K562 (cell line): ENCODE measurements at regions not wholly inside any gene's neighbourhood (a gene's known extent, or its start where the extent isn't known, plus 50 kb on each side); places are given as distances from the start of the nearest gene placed in this dataset.

Experiments
- ATAC-seq: fragments of 200-7000 bp; cut with Tn5 transposase; 3 replicates; pipeline ENCODE4 v1.9.1; 2020; ENCODE audit warnings: moderate library complexity
- BruUV-seq: library from RNA; stranded (reverse); fragments of 400-500 nt; replicated peaks from 2 replicates; lab custom pipeline; 2021; lab: Mats Ljungman, UMichigan
- CTCF ChIA-PET: fragments of 300-600 bp; formaldehyde crosslinking; extraction: SDS; loops from one replicate; lab custom pipeline; 2021; ENCODE audit warnings: low intra/inter-chr PET ratio; lab: Yijun Ruan, JAX
- POLR2A ChIA-PET: fragments of 300-600, 350-650 bp; sonication (Branson Sonifier 250); formaldehyde crosslinking; extraction: SDS; loops from one replicate; lab custom pipeline; 2021; ENCODE audit warnings: antibody characterized with exemption, inconsistent platforms; lab: Yijun Ruan, JAX
- DNase-seq, 4 experiments: peaks; one replicate each; pipeline versions ENCODE4 v3.0.0 to v3.0.0-alpha.2; 2011 to 2018; ENCODE audit warnings: low spot score in 3 of 4, mixed read lengths in 3 of 4; ENCODE audit errors: extremely low read depth in 1 of 4
- FAIRE-seq: peaks from 2 replicates; lab custom pipeline; 2011; peaks lifted over from hg19 to GRCh38; lab: Jason Lieb, UNC
- H2AFZ ChIP-seq: 2 replicates; pipeline ENCODE4 v1.6.0; 2011; ENCODE audit warnings: low read depth, low read length, control low read depth, inconsistent platforms
- H3K27ac ChIP-seq: fragments of 200-600 bp; 3 replicates; pipeline ENCODE4 v1.8.0; 2011; ENCODE audit warnings: low read depth, mild to moderate bottlenecking, control low read depth, inconsistent platforms, low read length, moderate library complexity, mixed read lengths; ENCODE audit errors: extremely low read depth
- H3K27me3 ChIP-seq, 2 experiments: fragments of 300-600 bp in 1 of 2; 2 replicates in 1 of 2; 3 replicates in 1 of 2; pipeline versions ENCODE4 v1.6.0 to v1.8.0; 2011; ENCODE audit warnings: inconsistent platforms in 2 of 2, low read length in 2 of 2, mild to moderate bottlenecking in 1 of 2, mixed read lengths in 1 of 2, moderate library complexity in 1 of 2; ENCODE audit not compliant: control insufficient read depth in 2 of 2, insufficient read depth in 2 of 2
- H3K36me3 ChIP-seq: fragments of 300-600 bp; 3 replicates; pipeline ENCODE4 v1.8.0; 2011; ENCODE audit warnings: mild to moderate bottlenecking, low read length, inconsistent platforms; ENCODE audit not compliant: control insufficient read depth, insufficient read depth
- H3K4me1 ChIP-seq, 2 experiments: fragments of 200-600 bp in 1 of 2; replicated peaks in 1 of 2; 2 replicates in 1 of 2; 3 replicates in 1 of 2; pipeline versions ENCODE4 v1.5.1 to v1.8.0; 2011; ENCODE audit warnings: inconsistent platforms in 2 of 2, low read length in 2 of 2, mild to moderate bottlenecking in 1 of 2, mixed read lengths in 1 of 2, moderate library complexity in 1 of 2; ENCODE audit not compliant: control insufficient read depth in 2 of 2, insufficient read depth in 2 of 2
- H3K4me2 ChIP-seq: 2 replicates; pipeline ENCODE4 v1.6.1; 2011; ENCODE audit warnings: low read length, control low read depth, inconsistent platforms, mixed read lengths; ENCODE audit not compliant: insufficient read depth
- H3K4me3 ChIP-seq: fragments of 200-600 bp; sonication (generic), shearing (Covaris generic); 2 replicates; pipeline ENCODE4 v1.5.1; 2016; ENCODE audit warnings: control low read depth, inconsistent platforms
- H3K79me2 ChIP-seq: fragments of 200-600 bp; 3 replicates; pipeline ENCODE4 v1.8.0; 2011; ENCODE audit warnings: low read length, inconsistent platforms; ENCODE audit not compliant: control insufficient read depth, insufficient read depth
- H3K9ac ChIP-seq, 2 experiments: 2 replicates each; pipeline versions ENCODE4 v1.6.0 to v1.6.1; 2011; ENCODE audit warnings: low read depth in 2 of 2, low read length in 2 of 2, control low read depth in 1 of 2, inconsistent platforms in 1 of 2, mild to moderate bottlenecking in 1 of 2, mixed read lengths in 1 of 2; ENCODE audit not compliant: insufficient read depth in 1 of 2
- H3K9me1 ChIP-seq: one replicate; pipeline ENCODE4 v1.6.0; 2011; ENCODE audit warnings: inconsistent platforms, mild to moderate bottlenecking, low read length, moderate library complexity; ENCODE audit not compliant: control insufficient read depth, insufficient read depth
- H3K9me3 ChIP-seq: replicated peaks from 2 replicates; pipeline ENCODE4 v1.5.1; 2011; ENCODE audit warnings: low read depth, low read length, inconsistent platforms; ENCODE audit not compliant: control insufficient read depth, insufficient read depth
- H4K20me1 ChIP-seq: replicated peaks from 2 replicates; pipeline ENCODE4 v1.6.1; 2011; ENCODE audit warnings: low read length, inconsistent platforms, mixed read lengths; ENCODE audit not compliant: control insufficient read depth, insufficient read depth
- CREBBP ChIP-seq: IDR thresholded peaks from one replicate; pipeline ENCODE4 v1.6.1; 2012; ENCODE audit warnings: low read depth, mild to moderate bottlenecking, control low read depth, inconsistent platforms, low read length
- EP300 ChIP-seq: IDR thresholded peaks from 2 replicates; pipeline ENCODE4 v1.6.1; 2012; ENCODE audit warnings: low read length, improper control_type of control experiment
- FOXK2 ChIP-seq, 2 experiments: fragments of 450-650 bp; IDR thresholded peaks in 1 of 2; conservative IDR thresholded peaks in 1 of 2; 2 replicates each; pipeline ENCODE4 v1.6.1; 2016; ENCODE audit warnings: low read depth in 2 of 2, mild to moderate bottlenecking in 1 of 2
- IFI16 ChIP-seq: fragments of 250-450 bp; sonication (Bioruptor Pico); IDR thresholded peaks from 2 replicates; pipeline ENCODE4 v2.1.2; 2022; ENCODE audit warnings: mild to moderate bottlenecking, inconsistent platforms
- LEF1 ChIP-seq: fragments of 450-650 bp; IDR thresholded peaks from 2 replicates; pipeline ENCODE4 v1.6.1; 2016; ENCODE audit warnings: mild to moderate bottlenecking
- NFYB ChIP-seq: IDR thresholded peaks from 2 replicates; pipeline ENCODE4 v1.6.1; 2011; ENCODE audit warnings: mild to moderate bottlenecking, moderate library complexity; ENCODE audit not compliant: insufficient read length; ENCODE audit errors: extremely low read depth
- RBM25 ChIP-seq: fragments of 200-400 bp; formaldehyde crosslinking; IDR thresholded peaks from 2 replicates; pipeline ENCODE4 v1.6.1; 2018; ENCODE audit warnings: low read length, low read depth, moderate library complexity; ENCODE audit not compliant: severe bottlenecking
- RFX7 ChIP-seq: fragments of 250-450 bp; sonication (Bioruptor Pico); IDR thresholded peaks from 2 replicates; pipeline ENCODE4 v1.5.1; 2021; ENCODE audit warnings: mild to moderate bottlenecking
- TCF7L2 ChIP-seq: fragments of 150-350 bp; IDR thresholded peaks from 2 replicates; pipeline ENCODE4 v1.6.1; 2016; ENCODE audit warnings: low read depth, mild to moderate bottlenecking, low read length, moderate library complexity
- YBX1 ChIP-seq: fragments of 450-650 bp; IDR thresholded peaks from 2 replicates; pipeline ENCODE4 v1.7.1; 2016; ENCODE audit warnings: mild to moderate bottlenecking
- ZBTB1 ChIP-seq: sonication (generic); formaldehyde crosslinking; IDR thresholded peaks from 2 replicates; pipeline ENCODE4 v1.8.1; 2023; ENCODE audit warnings: missing genetic modification reagents, low read depth, mild to moderate bottlenecking, borderline replicate concordance
- ZFP36 ChIP-seq: fragments of 150-350 bp; IDR thresholded peaks from 2 replicates; pipeline ENCODE4 v1.6.1; 2018; ENCODE audit warnings: low read length, low read depth; ENCODE audit not compliant: partially characterized antibody
- ZNF274 ChIP-seq: IDR thresholded peaks from 2 replicates; pipeline ENCODE4 v1.6.1; 2011; ENCODE audit warnings: low read depth, mild to moderate bottlenecking, low read length, moderate library complexity, borderline replicate concordance
- WGBS: fragments of 100-300 bp; shearing (Covaris generic); methylation state at CpG from one replicate; pipeline ENCODE4 v1.1.6; 2016; ENCODE audit warnings: low coverage, mixed read lengths; ENCODE audit not compliant: insufficient coverage; ENCODE audit errors: missing lambda C conversion rate; 5-methylcytosine and 5-hydroxymethylcytosine counted together
- in situ Hi-C: fragments of 300-500 bp; cut with MboI; formaldehyde crosslinking; loops from 4 replicates; pipeline ENCODE4 v1.15.0; 2018; ENCODE audit warnings: inconsistent platforms, mixed read lengths
- intact Hi-C: fragments of 100-400 bp; cut with micrococcal nuclease; formaldehyde crosslinking; loops from 2 replicates; pipeline ENCODE4 v1.14.2; 2022

DNA sequence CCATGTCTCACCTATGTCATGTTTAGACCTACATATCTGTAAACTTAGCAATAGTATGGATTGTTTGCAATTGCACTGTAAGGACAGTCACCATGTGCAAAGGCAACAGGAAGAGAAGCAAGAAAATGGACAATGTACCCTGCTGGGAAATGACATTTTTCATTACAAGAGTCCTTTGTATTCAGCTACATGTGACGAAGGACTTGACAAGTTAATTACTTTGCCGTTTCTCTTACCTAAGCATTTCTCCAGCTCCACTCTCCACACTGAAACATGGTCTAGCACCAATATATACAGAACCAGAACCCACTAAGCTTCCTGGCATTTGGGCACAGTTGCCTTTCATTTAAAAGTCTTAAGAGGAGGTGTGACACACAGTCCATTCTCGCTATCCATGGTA is 76.6 kb upstream of the PFKP start (continued):
- TF ChIP-seq EP300 (no peak), ZFP36 (no peak), ZNF274 (no peak)

- no TSS peak for BruUV-seq
- intact Hi-C loops (no loop called here), in situ Hi-C loops (no loop called here)
- Histone ChIP-seq H3K27me3 (peaks cover 14 to 44% of the 10 kb centered on the region in 2 experiments; a peak in 4 of 5 replicates), H3K9me3 (no peaks in the 10 kb centered on the region; the same call in 1 of the 2 replicates), H3K9ac (no peak overlapping the region), H3K9me1 (no peaks in the 10 kb centered on the region), H4K20me1 (no peaks in the 10 kb centered on the region), H3K4me1 (peaks cover 5 to 6% of the 10 kb centered on the region in 2 experiments; a peak in 2 of 5 replicates), H2AFZ (no peak overlapping the region), H3K27ac (no peak overlapping the region), H3K36me3 (no peaks in the 10 kb centered on the region), H3K4me3 (no peak overlapping the region), H3K79me2 (no peaks in the 10 kb centered on the region), H3K4me2 (no peak overlapping the region)
- CTCF ChIA-PET: no interaction called here
- FAIRE-seq: no peak
- no peak for TF ChIP-seq FOXK2 (conservative IDR thresholded peaks at IDR 0.05 in 1 of 2, IDR thresholded peaks at IDR 0.05 in 1 of 2; ENCODE audit: low read depth in 2 of 2)
- TF ChIP-seq NFYB: peak; percentile 55
- no peak for TF ChIP-seq TCF7L2
- TF ChIP-seq CREBBP: no peak
- TF ChIP-seq ZBTB1 (CRISPR knock-in tag): no peak
- TF ChIP-seq IFI16 (CRISPR knock-in tag): no peak
- TF ChIP-seq RFX7 (CRISPR knock-in tag): no peak
- TF ChIP-seq YBX1: no peak
- peak; percentile 14 for TF ChIP-seq RBM25
- TF ChIP-seq LEF1: no peak
- 5% methylated on average over 4 of the region's 4 CpGs for WGBS
- peak; percentile 75 for ATAC-seq
- POLR2A ChIA-PET: interaction anchor here (0.6 kb wide), 1 partner anchor 41 kb away, joined by 3 read pairs; no protein-coding TSS in a partner anchor
- DNase-seq: peak in 2 of 4 experiments; percentile 20
Measured at GRCh38 chr10:2989292-2989947, 77.9 kb upstream of the PFKP start.
